ELR (cell line): ENCODE measurements at regions not wholly inside any gene's neighbourhood (a gene's known extent, or its start where the extent isn't known, plus 50 kb on each side); places are given as distances from the start of the nearest gene placed in this dataset.

Source experiments
- DNase-seq: peaks from one replicate; pipeline ENCODE4 v3.0.0-alpha.2; 2015; ENCODE audit warnings: low read depth

DNA sequence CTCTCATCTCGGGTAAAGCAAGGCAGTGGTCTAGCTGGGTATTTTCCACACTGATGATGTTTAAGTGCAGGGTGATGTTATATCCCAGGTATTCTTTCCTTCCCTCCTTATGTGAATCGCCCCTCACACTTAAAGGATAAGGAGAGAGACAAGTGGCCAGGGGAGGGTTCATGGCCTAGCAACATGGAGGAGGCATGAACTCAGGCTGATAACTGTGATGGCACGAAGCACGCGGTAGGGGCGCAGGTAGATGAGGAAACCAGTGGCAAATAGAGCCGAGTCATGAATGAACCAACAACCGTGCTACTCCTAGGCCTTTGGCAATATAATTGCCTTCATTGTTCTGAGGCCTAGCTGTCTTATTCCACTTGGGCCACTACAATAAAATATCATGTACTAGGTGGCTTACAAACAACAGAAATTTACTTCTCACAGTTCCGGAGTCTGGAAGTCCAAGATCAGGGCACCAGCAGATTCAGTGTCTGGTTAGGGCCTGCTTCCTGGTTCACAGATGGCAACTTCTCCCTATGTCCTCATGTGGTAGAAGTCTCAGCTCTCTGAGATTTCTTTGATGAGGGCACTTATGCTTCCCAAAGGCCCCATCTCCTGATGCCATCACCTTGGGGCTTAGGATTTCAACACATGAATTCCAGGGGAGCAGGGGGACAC is 56.0 kb upstream of the PIK3CG start:
- DNase-seq: no peak

DNA sequence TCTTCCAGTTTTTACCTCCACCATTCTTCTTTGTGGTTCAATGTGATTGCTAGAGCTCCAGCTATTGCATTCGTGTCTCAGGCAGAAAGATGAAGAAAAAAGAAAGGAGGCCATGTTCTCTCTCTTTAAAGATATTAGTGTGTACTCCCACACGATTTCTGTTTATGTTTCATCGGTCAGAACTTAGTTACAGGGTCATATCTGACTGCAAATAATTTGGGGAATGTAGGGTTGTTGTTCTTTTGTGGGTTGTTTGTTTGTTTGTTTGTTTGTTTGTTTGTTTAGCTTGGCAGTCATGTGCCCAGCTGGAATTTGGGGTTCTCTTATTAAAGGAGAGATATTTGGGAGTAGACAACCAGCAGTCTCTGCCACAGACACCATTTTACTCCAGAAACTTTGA is 53.6 kb upstream of the PIK3CG start:
- no peak for DNase-seq

DNA sequence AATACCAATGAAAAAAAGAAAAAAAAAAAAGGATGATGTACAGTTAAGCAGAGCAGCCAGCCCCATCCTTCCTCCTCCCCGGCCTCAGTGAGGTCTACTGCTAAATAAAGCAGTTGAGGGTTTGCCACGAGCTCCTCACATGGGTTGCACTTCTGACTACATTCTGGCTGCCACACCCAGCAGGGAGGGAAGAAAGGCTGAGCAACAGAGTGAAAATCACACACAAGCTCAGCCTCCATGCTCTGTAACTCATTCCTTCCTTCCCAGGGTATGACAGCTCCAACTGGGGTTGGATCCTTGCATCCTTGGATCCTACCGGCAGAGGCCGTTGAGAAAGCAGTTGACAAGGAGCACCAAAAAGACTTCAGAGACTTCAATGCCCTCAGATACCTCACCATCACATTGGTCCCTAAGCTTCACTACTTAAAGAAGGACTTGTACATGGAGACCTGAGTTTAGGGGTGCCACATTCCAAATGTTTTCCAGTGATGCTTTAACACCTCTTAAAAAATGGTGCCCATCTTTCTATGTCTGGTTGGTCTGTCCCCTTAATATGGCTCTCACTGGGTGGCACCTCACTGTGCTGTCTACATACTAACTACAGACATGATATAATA is 52.9 kb upstream of the PIK3CG start:
- no peak for DNase-seq

DNA sequence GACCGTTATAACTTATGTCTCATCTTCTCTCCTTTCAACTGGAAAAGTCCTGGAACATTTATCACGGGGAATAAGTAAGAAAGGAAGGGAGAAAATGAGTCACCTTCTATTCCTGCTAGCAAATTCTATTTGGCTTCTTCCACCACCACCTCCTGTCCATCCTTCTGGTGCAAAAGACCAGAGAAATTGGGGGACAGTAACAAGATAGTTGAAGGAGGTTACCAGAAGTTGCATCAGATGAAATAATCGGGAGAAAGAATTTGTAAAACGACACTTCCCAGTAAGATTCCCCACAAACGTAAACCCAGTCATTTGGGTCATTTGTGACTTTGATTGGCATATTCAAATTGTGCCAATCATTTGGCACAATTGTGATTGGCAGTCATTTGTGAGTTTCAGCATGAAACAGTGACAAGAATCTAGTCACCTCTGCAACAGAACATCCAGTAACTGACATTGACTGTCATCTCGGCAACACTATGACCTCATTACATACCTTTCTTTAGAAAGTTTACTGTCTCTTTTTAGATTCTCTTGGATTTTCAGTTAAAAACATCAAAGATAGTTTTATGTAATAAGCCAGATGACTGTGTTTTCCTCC is 51.3 kb upstream of the PIK3CG start:
- DNase-seq: peak; percentile 17

DNA sequence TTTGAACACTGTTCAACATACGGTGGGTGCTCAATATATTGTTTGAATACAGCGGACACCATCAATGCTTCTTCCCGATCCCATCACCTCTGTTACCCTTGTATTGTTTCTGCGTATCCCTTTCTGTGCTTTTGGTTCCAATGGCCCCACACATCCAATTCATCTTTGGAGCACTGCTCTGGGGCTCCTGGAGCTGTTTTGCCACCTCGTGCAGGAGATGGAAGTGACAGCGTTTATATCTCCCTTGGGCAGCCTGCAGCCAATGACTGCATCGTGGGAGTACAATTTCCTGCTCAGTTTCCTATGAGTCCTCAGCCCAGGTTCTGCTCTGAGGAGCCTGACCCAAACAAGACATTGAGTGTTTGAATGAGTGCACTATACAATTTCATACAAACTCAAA is 50.2 kb upstream of the PIK3CG start:
- DNase-seq: no peak
